K562 (cell line): ENCODE measurements at regions not wholly inside any gene's neighbourhood (a gene's known extent, or its start where the extent isn't known, plus 50 kb on each side); places are given as distances from the start of the nearest gene placed in this dataset.

Experiments
- ATAC-seq: fragments of 200-7000 bp; cut with Tn5 transposase; 3 replicates; pipeline ENCODE4 v1.9.1; 2020; ENCODE audit warnings: moderate library complexity
- BruUV-seq: library from RNA; stranded (reverse); fragments of 400-500 nt; replicated peaks from 2 replicates; lab custom pipeline; 2021; lab: Mats Ljungman, UMichigan
- CTCF ChIA-PET: fragments of 300-600 bp; formaldehyde crosslinking; extraction: SDS; loops from one replicate; lab custom pipeline; 2021; ENCODE audit warnings: low intra/inter-chr PET ratio; lab: Yijun Ruan, JAX
- POLR2A ChIA-PET: fragments of 300-600, 350-650 bp; sonication (Branson Sonifier 250); formaldehyde crosslinking; extraction: SDS; loops from one replicate; lab custom pipeline; 2021; ENCODE audit warnings: antibody characterized with exemption, inconsistent platforms; lab: Yijun Ruan, JAX
- DNase-seq, 4 experiments: peaks; one replicate each; pipeline versions ENCODE4 v3.0.0 to v3.0.0-alpha.2; 2011 to 2018; ENCODE audit warnings: low spot score in 3 of 4, mixed read lengths in 3 of 4; ENCODE audit errors: extremely low read depth in 1 of 4
- FAIRE-seq: peaks from 2 replicates; lab custom pipeline; 2011; peaks lifted over from hg19 to GRCh38; lab: Jason Lieb, UNC
- H2AFZ ChIP-seq: 2 replicates; pipeline ENCODE4 v1.6.0; 2011; ENCODE audit warnings: low read depth, low read length, control low read depth, inconsistent platforms
- H3K27ac ChIP-seq: fragments of 200-600 bp; 3 replicates; pipeline ENCODE4 v1.8.0; 2011; ENCODE audit warnings: low read depth, mild to moderate bottlenecking, control low read depth, inconsistent platforms, low read length, moderate library complexity, mixed read lengths; ENCODE audit errors: extremely low read depth
- H3K27me3 ChIP-seq, 2 experiments: fragments of 300-600 bp in 1 of 2; 2 replicates in 1 of 2; 3 replicates in 1 of 2; pipeline versions ENCODE4 v1.6.0 to v1.8.0; 2011; ENCODE audit warnings: inconsistent platforms in 2 of 2, low read length in 2 of 2, mild to moderate bottlenecking in 1 of 2, mixed read lengths in 1 of 2, moderate library complexity in 1 of 2; ENCODE audit not compliant: control insufficient read depth in 2 of 2, insufficient read depth in 2 of 2
- H3K36me3 ChIP-seq: fragments of 300-600 bp; 3 replicates; pipeline ENCODE4 v1.8.0; 2011; ENCODE audit warnings: mild to moderate bottlenecking, low read length, inconsistent platforms; ENCODE audit not compliant: control insufficient read depth, insufficient read depth
- H3K4me1 ChIP-seq, 2 experiments: fragments of 200-600 bp in 1 of 2; replicated peaks in 1 of 2; 2 replicates in 1 of 2; 3 replicates in 1 of 2; pipeline versions ENCODE4 v1.5.1 to v1.8.0; 2011; ENCODE audit warnings: inconsistent platforms in 2 of 2, low read length in 2 of 2, mild to moderate bottlenecking in 1 of 2, mixed read lengths in 1 of 2, moderate library complexity in 1 of 2; ENCODE audit not compliant: control insufficient read depth in 2 of 2, insufficient read depth in 2 of 2
- H3K4me2 ChIP-seq: 2 replicates; pipeline ENCODE4 v1.6.1; 2011; ENCODE audit warnings: low read length, control low read depth, inconsistent platforms, mixed read lengths; ENCODE audit not compliant: insufficient read depth
- H3K4me3 ChIP-seq: fragments of 200-600 bp; sonication (generic), shearing (Covaris generic); 2 replicates; pipeline ENCODE4 v1.5.1; 2016; ENCODE audit warnings: control low read depth, inconsistent platforms
- H3K79me2 ChIP-seq: fragments of 200-600 bp; 3 replicates; pipeline ENCODE4 v1.8.0; 2011; ENCODE audit warnings: low read length, inconsistent platforms; ENCODE audit not compliant: control insufficient read depth, insufficient read depth
- H3K9ac ChIP-seq, 2 experiments: 2 replicates each; pipeline versions ENCODE4 v1.6.0 to v1.6.1; 2011; ENCODE audit warnings: low read depth in 2 of 2, low read length in 2 of 2, control low read depth in 1 of 2, inconsistent platforms in 1 of 2, mild to moderate bottlenecking in 1 of 2, mixed read lengths in 1 of 2; ENCODE audit not compliant: insufficient read depth in 1 of 2
- H3K9me1 ChIP-seq: one replicate; pipeline ENCODE4 v1.6.0; 2011; ENCODE audit warnings: inconsistent platforms, mild to moderate bottlenecking, low read length, moderate library complexity; ENCODE audit not compliant: control insufficient read depth, insufficient read depth
- H3K9me3 ChIP-seq: replicated peaks from 2 replicates; pipeline ENCODE4 v1.5.1; 2011; ENCODE audit warnings: low read depth, low read length, inconsistent platforms; ENCODE audit not compliant: control insufficient read depth, insufficient read depth
- H4K20me1 ChIP-seq: replicated peaks from 2 replicates; pipeline ENCODE4 v1.6.1; 2011; ENCODE audit warnings: low read length, inconsistent platforms, mixed read lengths; ENCODE audit not compliant: control insufficient read depth, insufficient read depth
- FIP1L1 ChIP-seq: fragments of 200-400 bp; formaldehyde crosslinking; IDR thresholded peaks from 2 replicates; pipeline ENCODE4 v1.6.1; 2018; ENCODE audit warnings: mild to moderate bottlenecking, low read depth, low read length; ENCODE audit not compliant: poor library complexity, severe bottlenecking
- FOXA3 ChIP-seq, 2 experiments: fragments of 450-650 bp in 1 of 2; sonication (generic) in 1 of 2; formaldehyde crosslinking; IDR thresholded peaks in 1 of 2; conservative IDR thresholded peaks in 1 of 2; 2 replicates each; pipeline versions ENCODE4 v1.4.0 to v1.8.0; 2020 to 2022; ENCODE audit warnings: mild to moderate bottlenecking in 2 of 2, missing genetic modification reagents in 1 of 2
- MTA2 ChIP-seq: fragments of 450-650 bp; IDR thresholded peaks from 2 replicates; pipeline ENCODE4 v1.6.1; 2016; ENCODE audit warnings: low read depth
- MXI1 ChIP-seq: IDR thresholded peaks from 2 replicates; pipeline ENCODE4 v1.6.1; 2011; ENCODE audit warnings: low read depth, mild to moderate bottlenecking, improper control_type of control experiment, low read length
- NCOA2 ChIP-seq, 2 experiments: fragments of 450-650 bp; IDR thresholded peaks; 2 replicates each; pipeline ENCODE4 v1.6.1; 2018; ENCODE audit warnings: mild to moderate bottlenecking in 2 of 2, moderate library complexity in 1 of 2; ENCODE audit not compliant: partially characterized antibody in 2 of 2
- NCOA6 ChIP-seq: fragments of 450-650 bp; IDR thresholded peaks from 2 replicates; pipeline ENCODE4 v1.6.1; 2017; ENCODE audit warnings: mild to moderate bottlenecking
- POLR2AphosphoS5 ChIP-seq: IDR thresholded peaks from 2 replicates; pipeline ENCODE4 v1.6.1; 2011; ENCODE audit warnings: mild to moderate bottlenecking, low read depth, low read length, moderate library complexity; ENCODE audit not compliant: control insufficient read depth, insufficient read depth
- RBFOX2 ChIP-seq: fragments of 200-400 bp; formaldehyde crosslinking; IDR thresholded peaks from 2 replicates; pipeline ENCODE4 v1.6.1; 2017; ENCODE audit warnings: low read depth, mild to moderate bottlenecking, low read length, moderate library complexity
- ZMIZ1 ChIP-seq, 2 experiments: fragments of 150-350 bp in 1 of 2; IDR thresholded peaks; 2 replicates each; pipeline ENCODE4 v1.6.1; 2012 to 2016; ENCODE audit warnings: low read depth in 2 of 2, low read length in 2 of 2, mild to moderate bottlenecking in 1 of 2, moderate library complexity in 1 of 2
- ZNF77 ChIP-seq: fragments of 250-450 bp; sonication (Bioruptor Pico); IDR thresholded peaks from 2 replicates; pipeline ENCODE4 v1.5.0; 2020
- WGBS: fragments of 100-300 bp; shearing (Covaris generic); methylation state at CpG from one replicate; pipeline ENCODE4 v1.1.6; 2016; ENCODE audit warnings: low coverage, mixed read lengths; ENCODE audit not compliant: insufficient coverage; ENCODE audit errors: missing lambda C conversion rate; 5-methylcytosine and 5-hydroxymethylcytosine counted together
- in situ Hi-C: fragments of 300-500 bp; cut with MboI; formaldehyde crosslinking; loops from 4 replicates; pipeline ENCODE4 v1.15.0; 2018; ENCODE audit warnings: inconsistent platforms, mixed read lengths
- intact Hi-C: fragments of 100-400 bp; cut with micrococcal nuclease; formaldehyde crosslinking; loops from 2 replicates; pipeline ENCODE4 v1.14.2; 2022
- TF ChIP-seq, protein P1 (sequence below): fragments of 450-650 bp; formaldehyde crosslinking; IDR thresholded peaks from 2 replicates; pipeline ENCODE4 v1.4.0; 2020; ENCODE audit warnings: mild to moderate bottlenecking, mixed read lengths
- TF ChIP-seq, protein P2 (sequence below): fragments of 200-800 bp; sonication (Bioruptor generic); IDR thresholded peaks from 2 replicates; pipeline ENCODE4 v1.6.1; 2016; ENCODE audit warnings: missing genetic modification characterization, missing compliant biosample characterization

- no peaks in the 10 kb centered on the region for H3K9me3 ChIP-seq
- H3K4me1 ChIP-seq: no peaks in the 10 kb centered on the region; a peak in 1 of 5 replicates
- H3K4me2 ChIP-seq: no peak overlapping the region
- no peaks in the 10 kb centered on the region for H3K9me1 ChIP-seq
- ATAC-seq (no peak), FAIRE-seq (no peak), DNase-seq (no peak)
- H3K36me3 ChIP-seq: no peaks in the 10 kb centered on the region
- H3K9ac ChIP-seq: no peak overlapping the region
- no peak overlapping the region for H3K27ac ChIP-seq
- no peak overlapping the region; the same call in 1 of the 2 replicates for H2AFZ ChIP-seq
- ChIA-PET CTCF (no interaction called here), POLR2A (interaction anchor here (0.5 kb wide), 1 partner anchor 1165 kb away, joined by 4 read pairs; no protein-coding TSS in a partner anchor)
- H3K27me3 ChIP-seq: no peaks in the 10 kb centered on the region
- no peaks in the 10 kb centered on the region for H3K79me2 ChIP-seq
- 19% methylated on average over 1 of the region's 1 CpG for WGBS
- H3K4me3 ChIP-seq: no peak overlapping the region
- no peaks in the 10 kb centered on the region for H4K20me1 ChIP-seq
- in situ Hi-C loops: no loop called here
- intact Hi-C loops: no loop called here
- no TSS peak for BruUV-seq
- no peak for TF ChIP-seq MXI1
- no peak for TF ChIP-seq FOXA3 (CRISPR knock-in tag; conservative IDR thresholded peaks at IDR 0.05 in 1 of 2, IDR thresholded peaks at IDR 0.05 in 1 of 2)
- TF ChIP-seq FIP1L1: no peak
- no peak for TF ChIP-seq NCOA6
- TF ChIP-seq NCOA2 (IDR thresholded peaks at IDR 0.05; ENCODE audit: partially characterized antibody in 2 of 2): no peak
- TF ChIP-seq, protein P1, sequence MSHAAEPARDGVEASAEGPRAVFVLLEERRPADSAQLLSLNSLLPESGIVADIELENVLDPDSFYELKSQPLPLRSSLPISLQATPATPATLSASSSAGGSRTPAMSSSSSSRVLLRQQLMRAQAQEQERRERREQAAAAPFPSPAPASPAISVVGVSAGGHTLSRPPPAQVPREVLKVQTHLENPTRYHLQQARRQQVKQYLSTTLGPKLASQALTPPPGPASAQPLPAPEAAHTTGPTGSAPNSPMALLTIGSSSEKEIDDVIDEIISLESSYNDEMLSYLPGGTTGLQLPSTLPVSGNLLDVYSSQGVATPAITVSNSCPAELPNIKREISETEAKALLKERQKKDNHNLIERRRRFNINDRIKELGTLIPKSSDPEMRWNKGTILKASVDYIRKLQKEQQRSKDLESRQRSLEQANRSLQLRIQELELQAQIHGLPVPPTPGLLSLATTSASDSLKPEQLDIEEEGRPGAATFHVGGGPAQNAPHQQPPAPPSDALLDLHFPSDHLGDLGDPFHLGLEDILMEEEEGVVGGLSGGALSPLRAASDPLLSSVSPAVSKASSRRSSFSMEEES (CRISPR knock-in tag): no peak
- no peak for TF ChIP-seq ZNF77 (CRISPR knock-in tag)
- TF ChIP-seq POLR2AphosphoS5: no peak
- TF ChIP-seq RBFOX2: no peak
- no peak for TF ChIP-seq MTA2
- no peak for TF ChIP-seq ZMIZ1 (IDR thresholded peaks at IDR 0.05; ENCODE audit: low read depth in 2 of 2, low read length in 2 of 2)
- TF ChIP-seq, protein P2, sequence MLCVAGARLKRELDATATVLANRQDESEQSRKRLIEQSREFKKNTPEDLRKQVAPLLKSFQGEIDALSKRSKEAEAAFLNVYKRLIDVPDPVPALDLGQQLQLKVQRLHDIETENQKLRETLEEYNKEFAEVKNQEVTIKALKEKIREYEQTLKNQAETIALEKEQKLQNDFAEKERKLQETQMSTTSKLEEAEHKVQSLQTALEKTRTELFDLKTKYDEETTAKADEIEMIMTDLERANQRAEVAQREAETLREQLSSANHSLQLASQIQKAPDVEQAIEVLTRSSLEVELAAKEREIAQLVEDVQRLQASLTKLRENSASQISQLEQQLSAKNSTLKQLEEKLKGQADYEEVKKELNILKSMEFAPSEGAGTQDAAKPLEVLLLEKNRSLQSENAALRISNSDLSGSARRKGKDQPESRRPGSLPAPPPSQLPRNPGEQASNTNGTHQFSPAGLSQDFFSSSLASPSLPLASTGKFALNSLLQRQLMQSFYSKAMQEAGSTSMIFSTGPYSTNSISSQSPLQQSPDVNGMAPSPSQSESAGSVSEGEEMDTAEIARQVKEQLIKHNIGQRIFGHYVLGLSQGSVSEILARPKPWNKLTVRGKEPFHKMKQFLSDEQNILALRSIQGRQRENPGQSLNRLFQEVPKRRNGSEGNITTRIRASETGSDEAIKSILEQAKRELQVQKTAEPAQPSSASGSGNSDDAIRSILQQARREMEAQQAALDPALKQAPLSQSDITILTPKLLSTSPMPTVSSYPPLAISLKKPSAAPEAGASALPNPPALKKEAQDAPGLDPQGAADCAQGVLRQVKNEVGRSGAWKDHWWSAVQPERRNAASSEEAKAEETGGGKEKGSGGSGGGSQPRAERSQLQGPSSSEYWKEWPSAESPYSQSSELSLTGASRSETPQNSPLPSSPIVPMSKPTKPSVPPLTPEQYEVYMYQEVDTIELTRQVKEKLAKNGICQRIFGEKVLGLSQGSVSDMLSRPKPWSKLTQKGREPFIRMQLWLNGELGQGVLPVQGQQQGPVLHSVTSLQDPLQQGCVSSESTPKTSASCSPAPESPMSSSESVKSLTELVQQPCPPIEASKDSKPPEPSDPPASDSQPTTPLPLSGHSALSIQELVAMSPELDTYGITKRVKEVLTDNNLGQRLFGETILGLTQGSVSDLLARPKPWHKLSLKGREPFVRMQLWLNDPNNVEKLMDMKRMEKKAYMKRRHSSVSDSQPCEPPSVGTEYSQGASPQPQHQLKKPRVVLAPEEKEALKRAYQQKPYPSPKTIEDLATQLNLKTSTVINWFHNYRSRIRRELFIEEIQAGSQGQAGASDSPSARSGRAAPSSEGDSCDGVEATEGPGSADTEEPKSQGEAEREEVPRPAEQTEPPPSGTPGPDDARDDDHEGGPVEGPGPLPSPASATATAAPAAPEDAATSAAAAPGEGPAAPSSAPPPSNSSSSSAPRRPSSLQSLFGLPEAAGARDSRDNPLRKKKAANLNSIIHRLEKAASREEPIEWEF (CRISPR knock-in tag): no peak
Observed at GRCh38 chr11:109847621-109848020, 245.6 kb upstream of the ZC3H12C start.
